ENCODE measurements at regions not wholly inside any gene's neighbourhood (a gene's known extent, or its start where the extent isn't known, plus 50 kb on each side); places are given as distances from the start of the nearest gene placed in this dataset.
"Not testable (repeated sequence)": the region's sequence is repeated elsewhere in the genome, so short reads cannot be mapped to it uniquely, and the experiment has no call there.

DNA sequence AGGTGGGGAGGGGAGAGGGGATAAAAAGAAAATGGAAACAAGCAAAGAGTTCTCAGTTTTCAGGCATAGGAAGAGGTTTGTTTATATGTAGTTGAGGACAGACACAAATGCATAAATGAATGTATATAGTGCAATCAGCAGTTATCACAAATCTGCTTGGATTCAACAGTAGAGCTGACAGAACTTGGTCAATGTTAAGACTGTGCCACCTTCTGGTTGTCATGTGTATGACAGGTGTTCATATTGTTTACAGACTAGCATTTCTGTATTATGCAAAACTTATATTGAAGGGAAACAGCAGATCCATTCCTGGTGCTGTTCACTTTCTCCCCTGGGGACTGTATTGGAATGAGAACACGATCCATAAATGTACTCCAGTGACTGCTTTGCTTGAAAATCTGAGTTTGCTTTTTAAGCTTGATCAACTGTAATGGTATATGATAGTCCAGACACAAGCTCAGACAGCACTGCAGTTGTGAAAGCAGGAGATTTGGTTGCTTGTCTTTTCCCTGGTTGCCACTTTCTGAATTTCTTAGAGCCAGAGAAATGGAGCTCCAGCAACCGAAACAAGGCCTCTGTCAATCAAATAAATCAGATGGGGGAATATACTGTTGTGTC is 319.5 kb upstream of the OBI1 start:
- DNase-seq: peak; percentile 91

DNA sequence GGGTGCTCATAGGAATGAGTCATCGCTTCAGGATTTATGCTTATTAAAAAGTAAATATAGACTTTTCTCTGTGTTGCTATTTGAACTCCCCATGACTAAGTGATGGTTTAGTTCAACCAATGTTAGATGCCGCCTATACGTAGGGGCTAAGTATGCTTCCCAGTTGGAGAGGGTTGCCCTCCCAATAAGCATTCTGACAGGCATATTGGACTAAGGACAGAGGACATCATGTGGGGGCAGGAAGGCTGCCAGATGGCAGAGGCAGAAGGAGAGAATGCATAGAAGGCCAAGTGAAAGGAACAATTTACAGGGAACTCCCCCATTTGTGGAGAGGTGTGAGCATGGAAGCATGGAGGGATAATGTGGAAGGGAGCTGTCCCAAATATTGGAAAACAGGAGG is 318.4 kb upstream of the OBI1 start:
- DNase-seq: no peak

DNA sequence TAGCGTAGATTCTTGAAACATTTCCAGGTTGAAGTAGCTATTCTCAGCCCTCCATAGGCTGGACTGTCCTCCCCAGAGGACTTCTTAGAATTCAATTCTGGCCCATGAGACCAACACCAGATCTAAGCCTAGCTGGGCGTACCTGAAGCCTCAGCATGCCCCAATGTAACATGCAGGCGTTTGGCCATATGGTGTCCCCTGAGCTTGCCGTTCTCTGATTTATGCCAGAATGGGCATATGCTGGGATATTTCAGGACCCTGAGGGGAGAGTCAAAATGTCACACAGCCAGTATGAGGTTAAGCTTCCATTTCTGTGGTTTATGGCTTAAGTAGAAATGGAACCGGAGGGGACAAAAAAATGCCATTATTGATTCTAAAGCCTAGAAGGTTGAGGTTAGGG is 317.7 kb upstream of the OBI1 start:
- no peak for DNase-seq

DNA sequence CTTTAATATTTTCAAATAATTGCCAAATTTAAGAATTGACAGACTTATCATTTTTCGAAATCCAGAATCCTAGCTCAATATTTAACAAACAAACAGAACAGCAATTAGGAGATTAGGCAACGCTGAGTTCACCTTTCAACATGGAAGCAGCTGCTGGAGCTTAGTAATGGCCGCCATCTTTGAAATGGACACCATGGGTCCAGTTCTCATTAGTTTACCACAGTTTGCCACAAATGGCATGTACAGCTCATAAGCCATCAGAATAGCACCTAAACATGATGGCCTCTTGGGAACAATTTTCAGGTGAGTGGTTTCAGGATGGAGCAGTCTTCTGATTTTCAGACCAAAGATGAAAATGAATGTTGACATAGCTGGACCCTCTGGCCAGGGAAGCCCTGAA is 313.6 kb upstream of the OBI1 start:
- no peak for DNase-seq

DNA sequence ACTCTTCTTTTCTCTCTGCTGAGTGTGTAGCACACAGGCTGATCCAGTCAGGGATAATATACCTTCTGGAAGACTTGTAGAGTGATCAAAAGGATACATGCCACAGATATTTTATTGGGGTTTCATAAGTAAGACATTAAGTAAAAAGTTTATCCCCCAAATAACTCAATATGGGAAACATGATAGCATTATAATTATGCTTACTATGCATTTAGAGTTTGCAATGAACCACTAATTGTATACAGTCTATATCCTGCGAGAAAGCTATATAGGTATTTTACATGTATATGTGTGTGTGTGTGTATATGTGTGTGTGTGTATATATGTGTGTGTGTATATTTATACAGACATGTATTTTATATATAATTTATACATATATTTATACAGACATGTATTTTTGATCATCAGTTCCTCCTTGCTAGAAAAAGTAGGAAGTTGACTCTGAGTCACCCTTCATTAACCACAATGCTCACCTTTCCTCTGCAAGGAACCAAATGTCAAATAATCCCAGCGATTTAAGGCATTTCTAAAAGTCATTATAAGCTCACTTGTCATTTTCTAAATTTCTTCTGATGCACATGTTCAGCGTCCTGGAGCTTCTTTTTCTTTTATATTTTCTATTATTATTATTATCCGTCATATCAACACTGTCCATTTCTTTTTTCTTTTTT is 312.5 kb upstream of the OBI1 start:
- DNase-seq: no peak

DNA sequence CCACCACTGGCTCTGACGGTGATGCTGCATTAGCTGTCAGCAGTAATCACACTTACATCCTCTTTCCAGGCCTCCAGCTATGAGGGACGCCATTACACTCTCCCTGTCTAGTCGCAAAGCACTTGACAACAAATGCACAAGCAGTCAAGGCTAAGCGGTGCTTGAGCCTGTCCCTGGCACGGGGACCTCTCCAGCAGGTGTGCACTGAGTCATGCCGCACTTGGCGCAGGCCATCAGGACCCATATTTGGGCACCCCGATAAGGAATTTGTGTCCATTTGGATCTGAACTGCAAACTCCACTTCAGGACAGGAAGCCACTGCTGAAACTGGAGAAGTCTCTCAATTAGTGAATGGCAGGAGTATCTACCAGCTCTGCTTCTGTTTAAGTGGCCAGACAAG is 301.9 kb upstream of the OBI1 start:
- DNase-seq: peak; percentile 26

DNA sequence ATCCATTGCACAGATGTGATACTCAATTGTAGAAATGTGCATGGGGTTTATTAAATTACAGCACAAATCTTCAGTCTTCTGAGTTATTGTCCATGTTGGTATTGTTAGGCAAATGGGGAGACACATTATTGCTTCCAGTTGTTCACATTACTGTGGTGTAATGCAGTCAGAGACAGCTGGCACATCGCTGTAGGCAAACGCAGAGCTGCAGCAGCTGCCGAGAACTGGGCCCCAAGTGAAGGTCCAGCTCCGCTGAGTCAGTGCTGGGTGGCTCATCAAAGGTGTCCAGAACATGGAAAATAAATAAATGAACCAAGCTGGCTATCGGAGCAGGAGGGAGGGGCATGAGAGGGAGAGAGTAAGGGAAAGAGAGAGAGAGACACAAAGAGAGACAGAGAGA is 299.1 kb upstream of the OBI1 start:
- DNase-seq: no peak

DNA sequence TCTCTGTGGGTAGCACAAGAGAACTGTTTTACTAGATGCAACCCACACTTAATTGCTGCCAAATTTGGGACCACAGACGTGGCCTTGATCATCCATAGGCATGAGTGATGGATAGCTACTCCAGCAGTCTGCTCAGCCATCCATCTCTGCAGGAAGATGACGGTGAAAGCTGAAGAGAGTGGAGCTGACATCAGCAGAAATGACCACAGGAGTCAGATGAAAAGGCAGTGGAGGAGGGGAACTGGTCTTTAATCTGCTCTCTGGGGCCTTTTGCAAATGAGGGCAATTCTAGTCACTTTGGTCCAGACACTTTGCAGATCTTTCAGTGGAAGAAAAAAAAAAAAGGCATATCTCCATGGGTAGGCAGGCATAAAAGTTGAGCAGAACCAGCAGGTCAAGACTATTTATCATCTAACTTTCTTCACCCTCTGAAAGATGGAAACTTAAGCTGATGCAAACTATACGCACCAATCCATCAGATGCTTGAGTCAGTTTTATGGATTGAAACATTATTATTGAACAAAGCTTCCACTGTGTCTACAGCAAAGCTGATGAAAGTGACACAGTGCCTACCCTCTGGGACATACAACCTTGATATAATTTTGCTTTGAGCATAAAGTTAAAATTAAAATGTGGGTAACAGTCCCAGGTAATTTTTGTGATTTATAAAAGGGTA is 281.6 kb upstream of the OBI1 start:
- DNase-seq: no peak

DNA sequence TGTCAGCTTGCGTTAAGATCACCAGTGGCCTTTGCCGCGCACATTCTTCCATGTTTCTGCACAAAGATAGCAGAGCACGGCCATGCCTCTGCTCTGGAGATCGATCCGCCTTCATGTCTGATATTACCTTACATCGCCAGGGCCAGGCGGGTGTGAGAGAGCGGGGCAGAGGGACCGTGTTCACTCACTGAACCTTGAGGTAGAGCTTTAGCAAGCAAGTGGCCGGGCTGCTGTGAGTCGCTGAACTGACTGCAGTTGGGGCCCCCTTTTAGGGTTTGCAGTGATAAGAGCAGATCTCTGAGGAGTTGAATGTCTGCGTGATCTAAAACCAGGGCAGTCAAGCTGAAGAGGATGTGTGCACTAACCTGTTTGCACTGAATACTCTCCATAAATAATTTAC is 275.4 kb upstream of the OBI1 start:
- no peak for DNase-seq

DNA sequence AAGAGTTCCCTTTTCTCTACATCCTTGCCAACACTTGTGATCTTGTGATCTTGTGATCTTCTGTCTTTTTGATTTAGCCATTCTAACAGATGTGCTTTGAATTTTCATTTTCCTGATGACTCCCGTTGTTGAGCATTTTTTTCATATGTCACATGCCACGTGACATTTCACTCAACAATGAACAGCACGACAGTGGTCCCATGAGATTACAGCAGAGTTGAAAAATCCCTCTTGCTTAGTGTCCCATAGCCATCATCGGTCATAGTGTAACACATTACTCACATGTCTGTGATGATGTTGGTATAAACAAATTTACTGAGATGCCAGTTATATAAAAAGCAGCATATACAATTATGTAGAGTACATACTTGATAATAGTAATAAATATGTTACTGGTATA is 256.1 kb upstream of the OBI1 start:
- no peak for DNase-seq

DNA sequence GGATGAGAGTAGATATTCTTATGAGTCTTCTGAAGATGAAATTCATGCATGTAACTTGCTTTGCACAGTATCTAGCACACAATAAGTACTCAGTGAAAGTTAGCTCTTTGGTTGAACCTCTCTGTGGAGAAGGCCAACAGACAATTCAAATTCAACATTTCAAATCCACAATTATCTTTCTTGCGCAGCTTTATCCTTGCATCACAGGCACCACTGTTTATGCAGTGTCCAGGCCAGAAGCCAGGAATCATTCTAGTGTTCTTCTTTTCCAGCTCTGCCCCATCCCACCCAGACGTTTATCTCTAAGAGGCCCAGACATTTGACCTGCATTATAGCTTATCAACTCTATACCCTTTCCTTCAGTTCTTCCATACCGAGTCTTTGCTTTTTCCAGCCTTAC is 254.7 kb upstream of the OBI1 start:
- no peak for DNase-seq

DNA sequence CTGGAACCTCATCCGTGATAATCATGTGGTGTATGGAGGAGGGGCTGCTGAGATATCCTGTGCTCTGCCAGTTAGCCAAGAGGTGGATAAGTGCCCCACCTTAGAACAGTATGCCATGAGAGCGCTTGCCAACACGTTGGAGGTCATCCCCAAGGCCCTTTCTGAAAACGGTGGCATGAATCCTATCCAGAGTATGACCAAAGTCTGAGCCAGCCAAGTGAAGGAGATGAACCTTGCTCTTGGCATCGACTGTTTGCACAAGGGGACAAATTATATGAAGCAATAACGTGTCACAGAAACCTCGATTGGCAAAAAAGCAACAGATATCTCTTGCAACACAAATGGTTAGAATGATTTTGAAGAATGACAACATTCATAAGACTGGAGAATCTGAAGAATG is 251.2 kb upstream of the OBI1 start:
- no peak for DNase-seq

DNA sequence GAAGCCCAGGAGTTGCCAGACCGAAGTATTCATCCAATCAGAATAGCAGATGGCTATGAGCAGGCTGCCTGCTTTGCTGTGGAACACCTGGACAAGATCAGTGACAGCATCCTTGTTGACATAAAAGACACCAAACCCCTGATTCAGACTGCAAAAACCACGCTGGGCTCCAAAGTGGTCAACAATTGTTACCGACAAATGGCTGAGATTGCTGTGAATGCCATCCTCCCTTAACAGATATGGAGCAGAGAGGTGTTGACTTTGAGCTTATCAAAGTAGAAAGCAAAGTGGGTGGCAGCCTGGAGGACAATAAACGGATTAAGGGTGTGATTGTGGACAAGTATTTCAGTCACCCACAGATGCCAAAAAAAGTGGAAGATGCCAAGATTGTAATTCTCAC is 250.3 kb upstream of the OBI1 start:
- DNase-seq: no peak

DNA sequence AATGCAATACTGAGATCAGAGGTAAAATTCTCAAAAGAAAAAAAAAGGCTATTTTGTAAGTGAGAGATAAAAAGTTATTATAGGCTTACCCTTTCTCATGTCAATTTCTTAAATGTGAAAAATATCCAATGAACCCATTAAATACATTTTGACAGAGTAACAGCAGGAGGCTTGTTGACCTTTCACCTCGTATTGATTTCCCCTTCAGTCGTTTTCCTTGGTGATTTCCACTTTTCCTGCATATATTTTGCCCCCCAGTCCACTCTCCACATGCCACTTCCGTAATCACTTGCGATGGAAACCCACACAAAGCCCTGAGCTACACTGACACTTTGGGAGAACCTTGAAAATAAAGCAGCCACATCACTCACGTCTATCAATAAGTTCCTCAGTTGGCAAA is 248.1 kb upstream of the OBI1 start:
- no peak for DNase-seq

DNA sequence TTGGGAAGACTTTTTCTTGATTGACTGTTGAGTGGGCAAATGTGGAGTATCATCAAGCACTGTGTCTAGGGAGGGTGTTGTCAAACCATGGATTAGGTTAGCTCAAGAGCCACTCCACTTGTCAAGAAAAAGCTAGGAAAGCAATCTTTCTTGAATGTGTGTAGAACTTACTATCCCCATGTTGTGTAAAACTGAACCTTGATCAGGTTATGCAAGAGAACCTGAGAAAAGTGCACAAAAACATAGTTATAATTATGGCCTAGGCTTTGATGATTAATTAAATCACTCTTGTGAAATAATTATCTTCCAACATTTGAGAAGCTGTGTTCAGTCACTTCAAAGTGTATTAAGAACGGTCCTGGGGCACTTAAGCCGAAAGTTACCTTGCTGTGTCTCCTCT is 238.2 kb upstream of the OBI1 start:
- DNase-seq: no peak

DNA sequence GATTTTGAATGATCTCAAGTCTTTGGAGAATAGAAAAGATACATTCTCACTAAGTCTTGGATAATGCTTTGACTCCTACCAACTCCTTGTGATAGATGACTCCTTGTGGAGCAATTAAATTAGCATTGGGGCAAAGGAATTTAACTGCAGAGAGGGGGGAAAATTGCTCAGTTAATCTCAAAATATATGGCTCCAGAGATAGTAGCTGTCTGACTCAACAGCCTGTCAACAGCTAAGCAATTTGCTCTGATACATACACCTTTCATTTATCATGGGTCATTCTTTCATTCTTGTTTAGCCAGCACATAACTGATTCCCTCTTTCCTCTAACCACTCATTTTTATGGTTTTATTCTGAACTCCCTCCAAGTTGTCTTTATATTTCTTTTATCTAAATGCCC is 225.6 kb upstream of the OBI1 start:
- no peak for DNase-seq

DNA sequence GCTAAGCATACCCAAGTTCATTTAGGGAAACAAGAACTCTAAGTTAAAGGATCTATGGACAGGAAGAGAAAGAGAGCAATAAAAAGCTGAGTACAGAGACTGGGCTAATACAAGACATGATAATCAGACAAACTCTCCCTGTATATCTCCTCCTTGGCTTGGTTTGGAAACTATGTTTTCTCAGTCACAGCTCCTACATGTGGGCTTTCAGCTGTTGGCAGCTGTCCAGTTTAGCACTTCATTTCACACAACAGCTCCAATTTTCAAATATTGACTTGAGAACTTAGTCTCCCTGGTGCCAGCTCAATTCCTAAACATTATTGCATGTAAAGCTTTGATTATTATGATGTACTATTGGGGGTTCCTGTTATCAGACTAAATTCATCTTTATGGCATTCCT is 222.8 kb upstream of the OBI1 start:
- peak; percentile 99 for DNase-seq

DNA sequence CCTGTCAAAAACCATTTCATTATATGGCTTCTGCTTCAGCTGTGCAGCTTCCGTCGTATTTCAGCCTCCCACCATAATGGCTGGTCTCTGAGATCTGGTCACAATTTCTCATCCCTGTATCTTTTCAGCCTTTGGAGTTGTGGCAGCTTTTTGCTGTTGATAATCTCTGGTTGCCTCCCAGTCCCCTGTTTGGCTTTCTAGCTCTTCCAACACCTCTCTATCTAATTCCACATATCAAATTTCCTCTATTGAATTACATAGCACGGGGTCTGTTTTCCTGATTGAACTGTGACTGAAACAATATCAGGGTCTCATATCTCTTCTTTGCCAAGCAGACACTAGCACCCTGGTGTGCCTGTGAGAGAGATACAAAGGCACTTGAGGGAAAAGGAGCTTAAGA is 222.1 kb upstream of the OBI1 start:
- peak; percentile 99 for DNase-seq

DNA sequence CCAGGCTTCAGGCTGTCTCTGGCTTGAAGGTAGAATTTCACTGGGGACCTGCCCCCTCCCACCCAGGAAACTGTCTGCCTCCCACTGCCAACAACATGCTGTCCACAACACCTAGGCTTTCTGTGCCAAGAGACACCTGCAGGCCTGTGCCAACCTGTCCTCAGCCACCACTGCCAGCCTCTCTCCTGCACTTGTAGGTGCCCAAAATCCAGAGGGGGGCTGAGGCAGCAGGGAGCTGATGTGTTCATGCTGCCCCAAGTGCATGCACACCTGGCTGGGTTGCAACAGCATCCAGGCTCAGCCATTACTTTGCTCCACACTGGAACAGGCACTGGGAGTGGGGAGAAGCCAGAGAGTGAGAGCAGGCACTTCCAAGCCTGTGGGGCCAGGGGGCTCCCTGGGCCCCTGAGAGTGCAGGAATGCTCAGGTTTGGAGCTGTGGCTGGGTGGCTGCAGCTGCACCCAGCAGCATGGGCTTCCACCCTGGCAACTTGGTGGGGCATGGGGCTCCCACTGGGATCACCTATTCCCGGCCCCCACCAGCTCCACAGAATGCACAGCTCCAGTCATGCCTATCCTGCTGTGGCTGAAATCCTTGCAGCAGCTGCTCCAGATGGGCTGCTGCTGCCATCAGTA is 218.1 kb upstream of the OBI1 start:
- DNase-seq: no peak

DNA sequence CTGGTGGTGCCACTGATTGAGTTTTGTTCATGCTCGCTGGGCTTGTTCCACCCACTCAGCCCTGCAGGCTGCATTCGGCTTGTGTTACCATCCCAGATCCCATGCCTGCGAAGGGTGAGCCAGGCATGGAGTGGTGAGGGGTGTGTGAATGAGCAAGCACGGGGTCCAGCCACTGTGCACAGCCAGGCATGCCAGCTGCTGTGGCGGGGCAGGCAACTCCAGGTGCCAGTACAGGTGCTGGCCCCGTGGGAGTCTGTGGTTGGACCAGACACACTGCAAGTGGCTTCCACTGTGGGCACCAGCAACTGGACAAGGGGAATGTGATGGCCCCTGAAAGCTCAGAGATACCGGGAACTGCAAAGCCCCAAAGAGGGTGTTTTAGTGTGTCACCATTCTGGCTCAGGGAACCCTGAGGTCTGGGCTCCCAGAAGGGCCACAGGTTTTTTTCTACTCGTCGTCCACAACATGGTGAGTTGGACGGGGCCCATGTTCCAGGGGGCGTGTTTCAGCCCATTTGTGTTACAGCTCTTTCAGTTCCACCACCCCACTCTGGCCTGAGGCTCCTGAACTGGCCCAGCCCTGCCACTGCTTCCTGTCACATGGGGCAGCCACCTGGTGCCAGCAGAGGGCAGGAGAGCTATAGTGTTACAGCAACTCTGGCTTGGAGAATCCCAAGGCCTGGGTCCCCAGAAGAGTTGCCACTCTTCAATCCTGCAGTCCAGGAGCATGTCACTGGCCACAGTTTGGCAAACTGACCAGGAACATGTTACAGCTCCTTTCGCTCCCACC is 217.0 kb upstream of the OBI1 start:
- DNase-seq: no peak

DNA sequence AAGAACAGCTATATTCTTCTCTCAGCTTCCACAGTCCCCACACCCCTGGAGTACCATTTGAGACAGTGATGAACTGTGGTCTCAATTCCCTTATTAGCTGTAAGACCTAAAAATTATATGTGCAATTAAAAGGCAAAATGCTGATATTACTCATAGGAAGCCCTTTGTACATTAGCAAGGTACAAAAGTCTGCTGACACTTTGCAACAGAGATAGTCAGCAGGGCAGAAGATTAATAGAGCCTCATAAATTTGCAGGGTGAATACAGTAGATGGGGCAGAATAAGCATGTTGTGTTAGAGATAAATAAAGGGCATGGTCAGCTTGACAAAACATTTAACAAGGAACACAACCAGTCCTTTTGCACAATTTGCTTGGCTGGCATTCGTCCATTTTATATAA is 210.0 kb upstream of the OBI1 start:
- no peak for DNase-seq

DNA sequence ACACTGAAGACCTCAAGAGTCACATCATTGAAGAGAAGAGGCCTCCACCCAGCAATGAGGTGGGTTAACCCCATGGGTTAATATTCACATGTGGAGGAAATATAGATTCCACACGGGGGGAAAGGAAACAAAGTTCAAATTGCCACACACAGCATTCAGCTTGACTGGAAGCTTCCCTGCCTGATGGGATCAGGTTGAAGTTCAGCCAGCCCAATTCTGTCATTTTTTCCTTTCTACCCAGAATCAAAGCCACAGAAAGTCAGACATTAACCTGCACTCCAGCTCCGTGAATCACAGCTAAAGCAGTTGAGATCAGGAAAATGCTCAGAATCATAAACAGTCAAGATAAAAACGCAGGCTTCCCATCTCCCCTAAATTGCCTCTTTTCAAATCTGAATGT is 208.7 kb upstream of the OBI1 start:
- no peak for DNase-seq

DNA sequence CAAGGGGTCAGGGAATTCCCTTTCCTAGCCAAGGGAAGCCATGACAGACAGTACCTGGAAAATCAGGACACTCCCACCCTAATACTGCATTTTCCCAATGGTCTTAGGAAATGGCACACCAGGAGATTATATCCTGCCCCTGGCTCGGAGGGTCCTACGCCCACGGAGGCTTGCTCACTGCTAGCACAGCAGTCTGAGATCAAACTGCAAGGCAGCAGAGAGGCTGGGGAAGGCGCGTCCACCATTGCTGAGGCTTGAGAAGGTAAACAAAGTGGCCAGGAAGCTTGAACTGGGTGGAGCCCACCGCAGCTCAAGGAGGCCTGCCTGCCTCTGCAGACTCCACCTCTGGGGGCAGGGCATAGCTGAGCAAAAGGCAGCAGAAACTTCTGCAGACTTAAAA is 207.1 kb upstream of the OBI1 start:
- DNase-seq: not testable (repeated sequence)
